H9 (cell line): ENCODE measurements at regions not wholly inside any gene's neighbourhood (a gene's known extent, or its start where the extent isn't known, plus 50 kb on each side); places are given as distances from the start of the nearest gene placed in this dataset.

Experiments used
- DNase-seq: peaks from one replicate; pipeline ENCODE4 v3.0.0-alpha.2; 2017
- H2AFZ ChIP-seq: one replicate; pipeline ENCODE4 v1.6.1; 2013; ENCODE audit warnings: mild to moderate bottlenecking, low read length, control low read depth, moderate library complexity
- H2AK5ac ChIP-seq: 2 replicates; pipeline ENCODE4 v1.6.1; 2013; ENCODE audit warnings: low read length, control low read depth, mixed read lengths; ENCODE audit not compliant: insufficient read length
- H2BK120ac ChIP-seq: one replicate; pipeline ENCODE4 v1.6.1; 2013; ENCODE audit warnings: low read depth, mild to moderate bottlenecking, low read length, control low read depth, inconsistent platforms; ENCODE audit not compliant: poor library complexity, severe bottlenecking
- H2BK12ac ChIP-seq: 2 replicates; pipeline ENCODE4 v1.6.1; 2013; ENCODE audit warnings: low read length, control low read depth, mixed read lengths, low read depth; ENCODE audit not compliant: insufficient read length
- H2BK15ac ChIP-seq: 2 replicates; pipeline ENCODE4 v1.6.1; 2013; ENCODE audit warnings: low read depth, low read length, control low read depth
- H2BK20ac ChIP-seq: one replicate; pipeline ENCODE4 v1.6.1; 2013; ENCODE audit warnings: low read depth, mild to moderate bottlenecking, low read length, control low read depth, inconsistent platforms; ENCODE audit not compliant: poor library complexity, severe bottlenecking
- H2BK5ac ChIP-seq: 2 replicates; pipeline ENCODE4 v1.6.1; 2013; ENCODE audit warnings: low read length, control low read depth, mixed read lengths; ENCODE audit not compliant: insufficient read length
- H3K14ac ChIP-seq: 2 replicates; pipeline ENCODE4 v1.6.1; 2013; ENCODE audit warnings: low read length, control low read depth; ENCODE audit not compliant: insufficient read depth
- H3K18ac ChIP-seq: 2 replicates; pipeline ENCODE4 v1.6.1; 2013; ENCODE audit warnings: low read depth, mild to moderate bottlenecking, mixed read lengths, low read length, control low read depth; ENCODE audit not compliant: insufficient read length
- H3K23ac ChIP-seq: 2 replicates; pipeline ENCODE4 v1.6.1; 2013; ENCODE audit warnings: low read length, control low read depth, mixed read lengths, low read depth; ENCODE audit not compliant: insufficient read length
- H3K23me2 ChIP-seq: 2 replicates; pipeline ENCODE4 v1.6.1; 2013; ENCODE audit warnings: low read depth, mild to moderate bottlenecking, mixed read lengths, low read length, control low read depth; ENCODE audit not compliant: insufficient read length, poor library complexity, severe bottlenecking
- H3K27ac ChIP-seq: 2 replicates; pipeline ENCODE4 v1.5.1; 2013; ENCODE audit warnings: low read length, control low read depth, mixed read lengths, low read depth; ENCODE audit not compliant: insufficient read length
- H3K27me3 ChIP-seq: 2 replicates; pipeline ENCODE4 v1.6.1; 2013; ENCODE audit warnings: low read length, control low read depth, inconsistent platforms; ENCODE audit not compliant: insufficient read depth
- H3K4ac ChIP-seq: 2 replicates; pipeline ENCODE4 v1.6.1; 2013; ENCODE audit warnings: low read depth, mild to moderate bottlenecking, control low read depth, inconsistent platforms, low read length, moderate library complexity
- H3K4me1 ChIP-seq: 2 replicates; pipeline ENCODE4 v1.6.1; 2013; ENCODE audit warnings: low read length, control low read depth, inconsistent platforms; ENCODE audit not compliant: insufficient read depth
- H3K4me2 ChIP-seq: 2 replicates; pipeline ENCODE4 v1.6.1; 2013; ENCODE audit warnings: low read length, control low read depth, mixed read lengths; ENCODE audit not compliant: insufficient read length, insufficient read depth
- H3K56ac ChIP-seq: 2 replicates; pipeline ENCODE4 v1.6.1; 2013; ENCODE audit warnings: low read depth, mild to moderate bottlenecking, mixed read lengths, low read length, control low read depth; ENCODE audit not compliant: insufficient read length
- H3K79me1 ChIP-seq: 2 replicates; pipeline ENCODE4 v1.6.1; 2013; ENCODE audit warnings: low read depth, mild to moderate bottlenecking, moderate library complexity, low read length, control low read depth, inconsistent platforms; ENCODE audit not compliant: insufficient read depth, poor library complexity, severe bottlenecking
- H3K79me2 ChIP-seq: 2 replicates; pipeline ENCODE4 v1.6.1; 2013; ENCODE audit warnings: low read length, control low read depth, inconsistent platforms; ENCODE audit not compliant: insufficient read depth
- H3K9ac ChIP-seq: 2 replicates; pipeline ENCODE4 v1.6.1; 2013; ENCODE audit warnings: low read length, control low read depth, mixed read lengths; ENCODE audit not compliant: insufficient read length; ENCODE audit errors: extremely low read depth
- H3K9me3 ChIP-seq: one replicate; pipeline ENCODE4 v1.6.1; 2013; ENCODE audit warnings: low read depth, low read length, inconsistent platforms; ENCODE audit not compliant: control insufficient read depth
- H3T11ph ChIP-seq: one replicate; pipeline ENCODE4 v1.6.1; 2013; ENCODE audit warnings: mild to moderate bottlenecking, low read length, control low read depth, inconsistent platforms
- H4K20me1 ChIP-seq: one replicate; pipeline ENCODE4 v1.6.1; 2013; ENCODE audit not compliant: control insufficient read depth, insufficient read length, insufficient read depth
- H4K5ac ChIP-seq: 2 replicates; pipeline ENCODE4 v1.6.1; 2013; ENCODE audit warnings: low read depth, mild to moderate bottlenecking, mixed read lengths, low read length, control low read depth; ENCODE audit not compliant: insufficient read length
- H4K8ac ChIP-seq: replicated peaks from 2 replicates; pipeline ENCODE4 v1.6.1; 2013; ENCODE audit warnings: low read length, control low read depth, mixed read lengths, low read depth; ENCODE audit not compliant: insufficient read length
- H4K91ac ChIP-seq: 2 replicates; pipeline ENCODE4 v1.6.1; 2013; ENCODE audit warnings: low read depth, mild to moderate bottlenecking, moderate library complexity, mixed read lengths, low read length, control low read depth; ENCODE audit not compliant: insufficient read length
- H3K27ac Mint-ChIP-seq, 3 experiments: 2 replicates in 2 of 3; 3 replicates in 1 of 3; pipeline ENCODE4 v1.8.0; 2020 to 2021; ENCODE audit warnings: mixed read lengths in 3 of 3, mild to moderate bottlenecking in 1 of 3, moderate library complexity in 1 of 3
- H3K27me3 Mint-ChIP-seq: 2 replicates; pipeline ENCODE4 v1.8.0; 2021; ENCODE audit warnings: low read depth, mild to moderate bottlenecking, moderate library complexity, mixed read lengths
- H3K36me3 Mint-ChIP-seq, 3 experiments: 2 replicates in 2 of 3; 3 replicates in 1 of 3; pipeline ENCODE4 v1.8.0; 2020 to 2021; ENCODE audit warnings: low read depth in 3 of 3, mixed read lengths in 3 of 3; ENCODE audit not compliant: insufficient read depth in 1 of 3
- H3K4me1 Mint-ChIP-seq, 2 experiments: 2 replicates each; pipeline ENCODE4 v1.8.0; 2020; ENCODE audit warnings: mixed read lengths in 2 of 2
- H3K4me3 Mint-ChIP-seq, 2 experiments: 2 replicates in 1 of 2; 3 replicates in 1 of 2; pipeline ENCODE4 v1.8.0; 2020 to 2021; ENCODE audit warnings: mild to moderate bottlenecking in 2 of 2, mixed read lengths in 2 of 2, moderate library complexity in 1 of 2
- H3K9me3 Mint-ChIP-seq, 2 experiments: 2 replicates in 1 of 2; 3 replicates in 1 of 2; pipeline ENCODE4 v1.8.0; 2020; ENCODE audit warnings: mild to moderate bottlenecking in 2 of 2, mixed read lengths in 2 of 2, moderate library complexity in 1 of 2
- CTCF ChIP-seq: fragments of 200-600 bp; sonication (generic); conservative IDR thresholded peaks from 3 replicates; pipeline ENCODE4 v1.8.0; 2021; ENCODE audit warnings: antibody characterized with exemption, mild to moderate bottlenecking
- WGBS: extraction: QIAGEN DNeasy Blood & Tissue Kit; methylation state at CpG from one replicate; pipeline ENCODE4 v1.1.7; 2013; ENCODE audit warnings: missing lambda C conversion rate, low lambda C conversion rate, mixed read lengths; ENCODE audit not compliant: insufficient read length; ENCODE audit errors: extremely low coverage; 5-methylcytosine and 5-hydroxymethylcytosine counted together

- H3K9me3 Mint-ChIP-seq = no peaks in the 10 kb centered on the region
- H3K4me3 Mint-ChIP-seq = no peak overlapping the region
- no peaks in the 10 kb centered on the region for H3K27me3 Mint-ChIP-seq
- no peaks in the 10 kb centered on the region for H4K20me1 ChIP-seq
- no peaks in the 10 kb centered on the region; the same call in 1 of the 2 replicates for H3K4me1 ChIP-seq
- no peaks in the 10 kb centered on the region for H3K79me1 ChIP-seq
- DNase-seq = no peak
- no peak overlapping the region for H3K27ac Mint-ChIP-seq
- no peak overlapping the region for H2BK120ac ChIP-seq
- H2BK12ac ChIP-seq = no peak overlapping the region
- H3K9me3 ChIP-seq = no peaks in the 10 kb centered on the region
- no peak overlapping the region for H3K18ac ChIP-seq
- peaks cover 3% of the 10 kb centered on the region for H3K23me2 ChIP-seq
- H3K14ac ChIP-seq = no peak overlapping the region; the same call in 1 of the 2 replicates
- no CpG with 5 or more reads among the region's 19 CpGs for WGBS
- no peak overlapping the region for H4K8ac ChIP-seq
- no peak overlapping the region for H3K4ac ChIP-seq
- no peaks in the 10 kb centered on the region for H3K36me3 Mint-ChIP-seq
- H2AK5ac ChIP-seq = no peak overlapping the region
- no peak overlapping the region for H3K56ac ChIP-seq
- H2BK20ac ChIP-seq = no peak overlapping the region
- no peak overlapping the region for H2BK5ac ChIP-seq
- H3K79me2 ChIP-seq = no peaks in the 10 kb centered on the region
- no peak; the same call in 2 of the 3 replicates for TF ChIP-seq CTCF
- no peak overlapping the region for H3K4me2 ChIP-seq
- H3T11ph ChIP-seq = no peak overlapping the region
- no peak overlapping the region for H2BK15ac ChIP-seq
- H3K23ac ChIP-seq = no peak overlapping the region
- H2AFZ ChIP-seq = no peak overlapping the region
- no peak overlapping the region for H4K91ac ChIP-seq
- H3K9ac ChIP-seq = no peak overlapping the region
- no peaks in the 10 kb centered on the region for H3K27me3 ChIP-seq
- no peak overlapping the region for H4K5ac ChIP-seq
- no peak overlapping the region for H3K27ac ChIP-seq
- peaks cover 3 to 9% of the 10 kb centered on the region in 2 experiments; a peak in 1 of 4 replicates for H3K4me1 Mint-ChIP-seq
Observed at GRCh38 chr22:48700566-48701295, 1126.9 kb downstream of the BRD1 start.
